Islet of Langerhans (tissue), 1 donor: ENCODE measurements at regions not wholly inside any gene's neighbourhood (a gene's known extent, or its start where the extent isn't known, plus 50 kb on each side); places are given as distances from the start of the nearest gene placed in this dataset.

ENCODE experiments used
- FAIRE-seq: peaks from one replicate; lab custom pipeline; 2011; peaks lifted over from hg19 to GRCh38; lab: Jason Lieb, UNC

DNA sequence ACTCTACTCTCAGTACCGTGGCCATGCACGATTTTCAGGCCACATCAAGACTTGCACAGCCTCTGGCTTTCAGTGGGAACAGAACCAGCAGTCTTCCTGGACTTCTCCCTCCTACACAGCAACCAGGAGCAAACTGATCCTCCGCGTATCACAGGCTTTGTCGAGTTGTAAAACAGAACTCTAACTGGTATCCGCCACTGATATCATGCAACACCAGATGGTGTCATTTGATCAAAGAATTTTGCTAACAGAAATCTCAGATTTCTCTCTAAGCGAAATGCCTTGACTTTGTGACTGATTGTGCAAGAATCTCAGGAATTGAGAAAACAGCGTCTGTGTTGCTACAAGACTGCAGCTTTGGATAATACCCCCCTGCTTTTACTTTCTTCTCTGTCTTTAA is 85.7 kb downstream of the COPS8 start:
- FAIRE-seq = no peak

DNA sequence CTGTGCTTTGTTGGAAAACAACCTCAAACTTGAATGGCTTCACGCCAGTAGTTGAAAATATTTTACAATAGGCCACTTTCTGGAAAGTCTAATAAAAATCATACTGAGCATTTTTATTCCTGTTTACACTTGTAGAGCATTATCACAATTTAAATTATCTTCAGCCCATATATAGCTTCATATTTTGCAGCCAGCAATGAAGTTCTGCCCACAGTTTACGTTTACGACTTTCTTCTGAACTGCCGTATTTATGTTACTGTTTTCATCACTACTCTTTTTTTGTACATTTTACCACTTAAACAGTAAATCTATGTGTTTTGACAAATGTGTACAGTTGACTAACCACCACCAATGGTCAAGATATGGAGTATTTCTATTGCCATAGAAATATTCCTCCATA is 86.2 kb downstream of the COPS8 start:
- FAIRE-seq = no peak

DNA sequence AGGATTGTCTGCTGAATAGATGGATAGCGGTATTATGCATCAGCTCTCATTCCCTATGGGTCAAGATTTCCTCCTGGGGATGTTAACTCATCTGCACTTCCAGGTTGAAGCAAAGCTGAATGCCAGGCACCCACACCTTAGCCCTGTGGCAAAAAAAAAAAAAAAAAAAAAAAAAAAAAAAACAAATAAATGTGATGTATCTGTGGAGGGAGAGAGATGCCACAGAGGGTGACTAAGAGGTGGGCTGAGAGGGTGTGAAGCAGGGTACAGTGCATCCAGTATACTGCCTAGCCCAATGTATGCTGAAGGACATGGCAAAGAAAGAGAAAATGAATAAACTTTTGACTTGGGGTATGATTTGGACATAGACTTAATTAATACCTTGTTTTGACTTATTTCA is 91.4 kb downstream of the COPS8 start:
- no peak for FAIRE-seq

DNA sequence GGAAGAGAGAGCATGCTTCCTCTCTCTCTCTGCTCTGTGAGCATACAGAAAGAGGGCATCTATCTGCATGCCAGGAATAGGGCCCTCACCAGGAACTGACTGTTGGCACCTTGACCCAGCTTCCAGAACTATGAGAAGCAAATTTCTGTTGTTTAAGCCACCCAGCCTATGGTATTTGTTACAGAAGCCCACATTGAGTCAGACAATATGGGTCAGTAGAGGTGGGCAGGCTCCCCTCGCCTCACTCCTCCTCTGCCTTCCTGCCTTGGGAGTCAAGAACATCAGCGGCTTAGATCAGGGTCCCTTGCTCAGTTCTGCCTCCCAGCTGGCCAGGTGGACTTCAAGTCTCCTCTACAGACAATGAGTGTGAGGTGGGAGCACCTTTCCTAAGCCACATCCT is 92.3 kb downstream of the COPS8 start:
- no peak for FAIRE-seq

DNA sequence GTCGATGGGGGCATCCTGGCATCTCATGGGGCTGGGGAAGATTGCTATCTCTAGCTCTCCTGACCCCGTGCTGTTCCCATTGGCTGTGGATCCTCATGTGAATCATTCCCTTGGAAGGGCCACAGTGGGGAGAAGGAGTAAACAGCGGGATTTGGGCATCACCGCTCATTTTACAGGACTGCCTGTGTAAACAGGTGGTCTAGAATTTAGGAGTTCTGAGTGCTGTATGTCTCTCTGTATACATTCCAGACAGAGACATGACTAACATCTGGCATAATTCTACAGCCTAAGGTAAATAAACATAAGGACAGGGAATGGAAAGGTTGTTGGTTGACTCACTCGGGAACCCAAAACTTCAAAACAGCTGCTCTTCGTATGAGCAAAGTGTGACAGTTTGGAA is 92.7 kb downstream of the COPS8 start:
- no peak for FAIRE-seq

DNA sequence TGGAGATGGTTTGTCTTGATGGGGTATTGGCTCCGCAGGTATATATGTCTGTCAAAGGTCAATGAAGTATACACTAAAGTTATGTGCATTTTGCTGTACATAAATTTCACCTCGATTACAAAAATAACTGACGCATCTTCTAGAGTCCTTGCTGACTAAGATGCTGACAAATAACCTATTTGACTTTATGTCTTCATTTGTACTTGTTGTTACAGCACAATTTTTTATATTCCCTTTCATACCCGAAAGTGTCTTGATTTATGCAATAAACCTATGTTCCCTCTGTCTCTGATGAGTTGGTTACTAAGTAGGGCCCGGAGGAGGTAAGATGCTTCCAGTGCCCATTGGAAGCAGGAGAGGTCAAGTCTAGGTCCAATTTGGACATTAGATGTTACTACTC is 93.5 kb downstream of the COPS8 start:
- no peak for FAIRE-seq

DNA sequence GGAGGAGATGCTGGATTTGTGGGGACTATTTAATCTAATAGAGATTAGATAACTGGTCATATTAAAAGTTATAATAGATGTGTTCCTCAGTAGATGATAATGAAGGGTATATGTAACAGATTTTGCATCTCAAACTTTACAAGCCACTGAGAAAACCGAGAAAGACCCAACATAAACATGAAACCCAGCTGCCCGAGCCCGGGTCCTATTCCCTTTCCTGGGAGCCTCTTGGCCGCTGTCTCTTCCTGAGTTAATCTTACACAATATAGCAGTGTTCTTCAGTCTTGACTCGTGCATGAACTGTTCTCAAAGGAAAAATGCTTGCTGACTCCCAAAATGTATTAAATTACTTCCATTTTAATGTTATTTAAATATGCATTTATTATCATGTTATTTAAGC is 94.5 kb downstream of the COPS8 start:
- FAIRE-seq = no peak

DNA sequence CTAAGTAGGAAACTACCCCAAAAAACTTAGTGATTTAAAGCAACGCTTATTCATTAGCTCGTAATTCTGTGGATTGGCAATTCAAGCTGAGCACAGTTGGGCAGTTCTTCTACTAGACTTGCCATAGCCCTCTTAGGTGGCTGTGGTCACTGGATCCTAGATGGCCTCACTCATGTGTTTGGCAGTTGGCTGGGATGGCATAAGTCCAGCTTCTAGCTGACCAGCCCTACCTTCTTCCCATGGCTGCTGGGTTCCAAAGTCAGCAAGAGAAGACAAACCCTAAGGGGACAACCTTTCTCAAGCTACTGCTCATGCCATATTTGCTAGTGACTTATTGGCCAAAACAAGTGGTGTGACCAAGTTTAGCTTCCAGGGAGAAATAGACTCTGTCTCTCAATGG is 95.3 kb downstream of the COPS8 start:
- no peak for FAIRE-seq

DNA sequence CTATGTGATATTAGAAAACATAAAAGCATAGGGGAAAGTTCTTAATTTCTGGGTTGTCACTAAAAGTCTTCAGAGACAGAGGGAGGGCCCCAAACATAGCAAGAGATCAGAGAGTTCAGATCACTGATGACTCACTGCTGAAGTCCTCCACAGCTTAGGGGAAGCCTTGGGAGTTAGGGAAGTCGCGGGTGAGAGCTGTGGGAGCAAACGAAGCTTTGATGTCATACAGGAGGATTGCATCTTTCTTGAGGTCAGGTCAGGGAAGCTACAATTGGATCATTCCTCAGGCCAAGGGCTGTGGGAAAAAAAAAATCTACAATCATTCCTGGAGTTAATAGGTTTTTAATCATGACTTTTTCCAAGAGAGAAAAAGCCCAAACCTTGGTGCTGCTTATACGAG is 96.2 kb downstream of the COPS8 start:
- no peak for FAIRE-seq

DNA sequence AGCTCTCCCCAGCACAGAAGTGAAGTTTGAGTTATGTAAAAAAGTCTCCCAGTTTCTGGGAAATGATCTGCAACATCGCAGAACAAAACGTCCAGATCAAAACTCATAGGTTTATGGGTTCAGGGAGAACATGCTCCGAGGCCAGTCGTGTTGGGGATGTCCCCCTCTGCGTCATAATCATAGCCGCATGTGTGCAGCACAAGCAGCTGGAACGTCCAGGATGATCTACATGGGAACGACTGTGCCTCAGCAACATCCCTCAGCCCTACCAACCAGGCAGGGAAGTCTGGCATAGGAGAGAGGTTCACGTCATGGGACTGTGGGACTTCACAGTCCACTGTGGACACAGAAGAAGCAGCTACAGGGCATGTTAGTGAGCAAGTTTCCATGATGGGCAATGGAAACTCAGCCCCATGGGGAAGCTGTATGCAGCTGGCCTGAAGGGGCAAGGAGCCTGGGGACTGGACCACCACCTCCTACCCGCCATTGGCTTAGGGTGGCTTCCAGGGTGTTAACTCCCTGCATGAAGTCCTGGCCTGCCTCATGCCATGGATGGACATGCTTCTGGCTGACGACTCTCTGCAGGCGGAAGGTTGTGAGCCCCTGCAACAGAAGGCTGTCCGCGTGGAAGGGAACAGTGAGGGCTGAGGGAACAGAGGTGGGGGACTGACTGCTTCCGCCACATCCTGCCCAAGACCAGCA is 96.9 kb downstream of the COPS8 start:
- FAIRE-seq = no peak

DNA sequence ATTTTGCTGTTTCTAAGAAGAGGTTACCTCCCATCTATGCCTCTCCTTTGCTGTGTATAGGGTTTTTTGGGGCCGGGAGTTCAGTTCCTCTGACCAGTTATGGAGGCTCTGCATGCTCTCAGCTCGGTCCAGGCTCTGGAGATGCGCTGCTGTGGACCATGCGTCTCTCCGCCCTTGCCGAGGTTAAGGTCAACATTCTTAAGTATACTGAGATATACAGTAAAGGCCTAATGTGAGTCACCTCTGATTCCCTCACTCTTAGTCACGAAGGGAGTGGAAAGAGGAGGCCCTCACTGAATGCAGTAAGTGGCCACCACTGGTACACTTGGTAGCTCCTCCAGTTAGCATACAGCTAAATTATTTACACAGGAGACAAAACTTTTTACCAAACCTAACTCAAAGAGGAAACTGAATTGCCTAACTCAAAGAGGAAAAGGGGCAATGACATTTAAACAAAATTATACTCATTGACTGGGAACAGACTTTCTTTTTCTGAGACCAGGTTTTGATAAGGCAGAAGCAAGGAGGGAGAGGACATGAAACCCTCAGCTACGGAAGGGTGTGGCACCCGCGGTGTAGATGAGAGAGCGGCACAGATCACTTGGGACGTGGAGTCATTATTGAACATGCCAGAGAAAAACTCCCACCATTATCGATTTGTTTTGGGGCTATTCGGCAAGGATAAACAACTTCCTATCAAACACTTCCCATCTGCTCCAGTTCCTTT is 98.7 kb downstream of the COPS8 start:
- no peak for FAIRE-seq

DNA sequence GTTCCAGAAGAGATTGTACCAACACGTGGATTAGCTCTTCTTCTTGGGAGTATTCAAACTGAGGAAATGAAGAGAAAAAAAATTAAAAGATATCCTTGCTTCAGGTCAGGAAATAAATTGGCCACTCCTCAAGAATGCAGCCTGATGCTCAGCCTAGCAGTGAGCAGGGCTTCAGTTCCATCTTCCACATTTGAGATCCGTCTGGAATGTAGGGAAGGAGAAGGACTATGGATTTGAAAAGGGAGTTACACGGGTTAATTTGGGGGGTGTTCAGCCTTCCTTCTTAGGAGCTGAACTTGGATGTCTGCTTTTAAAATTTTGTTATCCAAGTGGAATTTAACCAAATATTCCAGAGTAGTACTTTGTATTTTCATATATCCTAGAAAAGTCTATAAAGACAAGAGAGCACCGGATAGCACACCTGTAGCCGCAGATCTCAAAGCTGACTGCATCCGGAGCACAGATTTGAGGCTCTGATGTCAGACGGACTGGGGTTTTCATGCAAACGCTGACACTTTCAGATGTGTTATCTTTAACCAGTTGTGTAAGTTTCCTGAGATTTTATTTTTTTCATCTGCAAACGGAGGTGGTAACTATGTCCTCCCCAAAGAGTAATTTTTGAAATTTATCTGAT is 99.3 kb downstream of the COPS8 start:
- FAIRE-seq = no peak

DNA sequence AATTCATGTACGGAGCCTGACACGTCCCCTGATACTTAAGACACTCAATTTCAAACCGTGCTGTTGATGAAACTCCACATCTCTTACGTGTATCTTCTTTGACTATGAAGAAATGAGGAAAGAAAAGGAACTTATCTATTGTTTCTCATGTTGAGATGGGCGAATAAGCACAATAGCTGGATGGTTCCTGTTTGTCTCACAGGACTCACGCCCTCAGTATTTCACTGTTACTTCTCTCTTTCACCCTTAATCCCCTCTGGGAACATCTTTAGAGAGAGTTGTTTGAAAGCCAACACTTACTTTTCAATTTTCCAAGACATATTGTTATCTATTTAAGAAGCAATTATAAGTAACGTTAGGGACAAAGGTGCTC is 99.8 kb downstream of the COPS8 start:
- no peak for FAIRE-seq

DNA sequence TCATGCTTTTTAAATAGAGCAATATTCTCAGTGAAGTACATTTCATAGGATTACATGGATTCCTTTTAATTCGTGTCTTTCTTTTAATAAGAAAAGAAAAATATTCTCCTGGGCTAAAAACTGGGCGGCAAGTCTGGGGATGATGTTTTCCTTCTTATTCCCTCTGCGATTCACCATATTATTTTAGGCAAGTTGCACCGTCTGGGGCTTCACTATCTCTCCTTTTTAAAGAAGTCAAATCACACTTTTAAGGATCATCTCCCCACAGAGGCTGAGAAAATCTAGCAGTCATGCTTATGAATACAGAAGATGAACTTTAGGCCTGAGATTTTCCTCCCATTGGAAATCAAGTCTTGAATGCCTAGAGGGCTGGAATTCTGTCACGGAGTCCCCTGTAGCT is 104.1 kb downstream of the COPS8 start:
- FAIRE-seq = no peak

DNA sequence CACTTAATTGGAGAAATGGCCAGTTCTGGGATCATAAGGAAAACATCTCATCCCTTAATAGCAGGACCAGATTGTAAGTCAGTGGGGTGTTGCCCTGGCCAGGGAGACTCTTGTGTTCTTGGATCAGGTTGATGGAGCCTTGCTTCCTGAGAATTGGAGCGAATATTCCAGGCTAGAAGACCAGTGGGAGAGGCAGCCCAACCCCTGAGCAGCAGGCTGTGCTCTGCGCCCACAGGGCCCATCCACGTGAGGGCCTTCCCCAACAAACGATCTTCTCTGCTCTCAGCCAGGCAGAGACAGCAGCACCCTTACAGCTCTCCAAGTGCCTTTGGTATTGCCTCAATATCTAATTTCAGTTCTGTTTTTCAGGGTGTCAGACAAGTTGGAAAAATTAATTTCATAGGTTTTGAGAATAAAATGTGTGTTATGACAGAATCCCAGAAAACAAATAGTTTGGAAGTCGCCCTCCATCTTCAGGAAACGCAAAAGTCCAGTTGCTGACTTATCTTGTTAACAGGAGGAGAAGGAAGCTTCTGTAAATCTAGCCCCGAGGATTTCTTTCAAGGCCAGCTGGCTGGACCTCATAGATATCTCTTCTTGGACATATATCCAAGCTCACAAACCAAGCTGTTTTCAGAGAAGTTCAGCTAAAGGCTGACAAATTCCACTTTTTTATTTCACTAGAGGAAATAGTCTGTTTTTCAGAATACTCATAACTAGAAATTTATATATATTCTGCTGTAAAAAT is 105.5 kb downstream of the COPS8 start:
- no peak for FAIRE-seq

DNA sequence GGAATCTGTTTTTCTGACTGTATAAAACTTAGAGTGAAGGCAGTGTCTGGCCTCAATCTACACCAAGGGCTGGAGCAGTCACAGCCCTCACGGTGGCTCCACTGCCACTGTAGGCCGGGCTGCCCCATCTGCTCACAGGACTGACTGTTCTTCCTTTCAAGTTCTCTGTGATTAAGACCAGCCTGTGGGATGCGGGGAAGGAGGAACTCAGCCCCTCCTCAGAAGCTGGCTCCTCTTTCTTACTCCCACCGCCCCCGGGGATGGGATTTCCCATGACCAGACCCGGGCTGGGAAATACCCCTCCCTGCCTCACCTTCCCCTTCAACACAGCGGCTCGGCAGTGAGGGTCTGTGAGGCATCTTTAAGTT is 106.0 kb downstream of the COPS8 start:
- FAIRE-seq = no peak

DNA sequence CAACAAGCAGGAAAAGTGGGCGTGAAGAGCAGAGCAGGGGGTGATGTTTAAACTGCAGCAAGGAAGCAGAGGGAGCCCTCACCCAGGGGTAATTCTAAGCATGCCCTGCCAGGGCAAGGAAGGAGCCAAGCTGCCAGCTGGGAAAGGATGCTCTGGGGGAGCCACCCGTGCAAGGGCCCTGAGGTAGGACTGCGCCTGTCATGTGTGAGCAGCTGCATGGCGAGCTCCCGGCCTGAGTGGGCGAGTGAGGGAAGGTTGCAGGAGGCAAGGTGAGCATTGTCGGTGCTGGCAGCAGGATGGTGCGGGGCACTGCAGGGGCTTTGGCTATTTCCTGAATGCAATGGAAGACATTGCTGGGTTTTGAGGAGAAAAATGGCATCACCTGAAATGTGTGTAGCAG is 107.2 kb downstream of the COPS8 start:
- no peak for FAIRE-seq

DNA sequence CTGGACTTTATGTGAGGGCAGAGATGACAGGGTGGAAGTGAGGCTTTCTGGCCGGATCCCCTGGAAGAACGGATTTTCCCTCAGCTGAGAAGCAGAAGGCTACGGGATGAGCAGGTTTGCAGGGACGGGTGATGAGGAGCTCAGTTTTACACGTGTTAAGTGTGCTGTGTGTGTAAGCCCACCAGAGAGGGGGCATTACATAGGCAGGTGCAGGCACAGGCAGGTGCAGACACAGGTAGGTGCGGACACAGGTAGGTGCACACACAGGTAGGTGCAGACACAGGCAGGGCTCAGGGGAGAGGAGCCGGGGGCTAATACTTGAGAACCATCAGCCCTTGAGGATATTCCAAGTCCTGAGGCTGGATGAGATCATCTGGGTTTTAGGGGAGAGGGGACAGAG is 107.7 kb downstream of the COPS8 start:
- no peak for FAIRE-seq

DNA sequence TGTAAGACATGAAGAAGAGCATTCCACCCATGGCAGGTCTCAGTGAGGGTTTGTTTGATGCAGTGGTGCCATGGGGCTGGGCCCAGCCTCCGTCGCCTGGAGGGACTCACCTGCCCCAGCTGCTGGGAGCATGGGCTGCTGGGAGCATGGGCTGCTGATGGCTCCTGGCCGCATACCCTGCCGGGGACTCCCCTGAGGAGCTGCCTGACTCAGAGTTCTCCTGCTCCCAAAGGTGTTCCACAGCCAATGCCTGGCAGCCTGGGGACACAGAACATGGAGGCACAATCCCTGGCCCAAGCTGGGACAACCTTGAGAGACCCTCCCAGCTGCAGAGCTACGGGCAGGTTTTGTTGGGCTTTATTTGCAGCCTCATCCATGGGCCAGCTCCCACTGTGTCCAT is 108.4 kb downstream of the COPS8 start:
- FAIRE-seq = no peak

DNA sequence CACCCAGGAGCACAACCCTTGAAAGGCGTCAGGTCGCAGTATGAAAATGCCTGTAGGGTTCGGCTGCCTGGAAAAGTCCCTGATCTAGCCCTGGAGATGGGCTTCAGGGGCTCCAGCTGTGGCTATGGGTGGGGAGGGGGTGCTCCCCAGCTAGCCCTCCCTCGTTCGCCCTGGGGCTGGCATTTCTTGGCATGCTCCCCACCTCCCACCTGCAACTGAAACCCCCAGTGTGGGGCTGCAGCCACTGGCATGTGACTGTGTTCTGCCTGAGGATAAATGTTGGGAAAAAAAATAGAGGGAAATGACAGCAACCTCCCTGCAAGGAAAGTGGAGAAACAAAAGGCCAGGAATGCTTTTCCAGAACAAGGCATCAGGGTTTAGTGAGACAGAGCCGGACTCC is 109.2 kb downstream of the COPS8 start:
- no peak for FAIRE-seq

DNA sequence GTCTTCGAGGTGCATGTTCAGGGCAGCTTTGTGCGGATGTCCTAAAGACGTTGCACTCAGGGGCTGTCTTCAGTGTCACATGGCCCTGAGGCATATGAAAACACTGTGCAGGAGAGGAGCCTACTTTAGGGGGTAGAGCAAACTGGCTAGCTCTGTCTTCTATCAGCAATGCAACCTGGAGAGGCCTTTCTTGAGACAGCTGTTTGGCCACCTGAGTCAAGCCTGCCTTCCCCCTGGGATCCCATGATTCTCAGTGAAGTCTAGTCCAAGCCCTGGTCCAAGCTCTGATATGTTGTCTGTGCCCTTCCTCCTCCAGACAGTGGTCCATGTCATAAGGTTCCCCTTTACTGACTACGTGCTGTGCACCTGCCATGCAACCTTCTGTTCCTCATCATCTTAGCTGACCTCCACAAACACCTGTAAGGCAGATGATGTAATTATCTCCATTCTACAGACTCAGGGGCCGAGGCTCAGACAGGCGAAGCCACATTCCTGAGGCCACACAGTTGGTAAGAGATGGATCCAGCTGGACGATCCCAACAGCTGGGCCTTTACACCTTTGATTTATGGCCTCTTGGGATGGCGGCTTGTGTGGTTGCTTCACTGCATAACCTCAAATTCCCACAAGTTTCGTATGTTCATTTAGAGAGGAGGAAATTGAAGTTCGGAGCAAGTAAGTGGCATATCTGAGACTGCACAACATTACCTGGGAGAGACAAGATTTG is 109.9 kb downstream of the COPS8 start:
- no peak for FAIRE-seq

DNA sequence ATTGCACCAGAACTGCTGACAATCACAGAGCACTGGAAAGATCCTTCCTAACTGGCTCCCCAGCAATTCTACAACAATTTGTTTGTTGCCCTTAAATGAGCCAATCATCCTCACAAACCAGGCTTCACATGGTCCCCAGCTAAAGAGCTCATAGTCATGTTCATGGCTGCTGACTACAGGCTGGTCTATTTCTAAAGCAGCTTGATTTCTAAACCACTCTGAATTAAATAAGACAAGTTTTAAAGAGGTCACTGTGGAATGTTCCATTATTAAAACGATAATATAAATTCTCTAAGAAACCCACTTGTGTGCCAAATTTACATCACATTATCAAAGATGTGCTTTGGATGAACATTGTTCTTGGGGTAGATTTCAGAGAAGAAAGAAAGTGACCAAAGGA is 110.7 kb downstream of the COPS8 start:
- no peak for FAIRE-seq
